GM21825 (cell line): ENCODE measurements at regions not wholly inside any gene's neighbourhood (a gene's known extent, or its start where the extent isn't known, plus 50 kb on each side); places are given as distances from the start of the nearest gene placed in this dataset.
"Not testable (repeated sequence)": the region's sequence is repeated elsewhere in the genome, so short reads cannot be mapped to it uniquely, and the experiment has no call there.

Experiments used
- ATAC-seq: cut with Tn5 transposase; IDR thresholded peaks from one replicate; pipeline ENCODE4 v1.9.1; 2021; ENCODE audit warnings: mild to moderate bottlenecking, moderate library complexity; ENCODE audit not compliant: unreplicated experiment

DNA sequence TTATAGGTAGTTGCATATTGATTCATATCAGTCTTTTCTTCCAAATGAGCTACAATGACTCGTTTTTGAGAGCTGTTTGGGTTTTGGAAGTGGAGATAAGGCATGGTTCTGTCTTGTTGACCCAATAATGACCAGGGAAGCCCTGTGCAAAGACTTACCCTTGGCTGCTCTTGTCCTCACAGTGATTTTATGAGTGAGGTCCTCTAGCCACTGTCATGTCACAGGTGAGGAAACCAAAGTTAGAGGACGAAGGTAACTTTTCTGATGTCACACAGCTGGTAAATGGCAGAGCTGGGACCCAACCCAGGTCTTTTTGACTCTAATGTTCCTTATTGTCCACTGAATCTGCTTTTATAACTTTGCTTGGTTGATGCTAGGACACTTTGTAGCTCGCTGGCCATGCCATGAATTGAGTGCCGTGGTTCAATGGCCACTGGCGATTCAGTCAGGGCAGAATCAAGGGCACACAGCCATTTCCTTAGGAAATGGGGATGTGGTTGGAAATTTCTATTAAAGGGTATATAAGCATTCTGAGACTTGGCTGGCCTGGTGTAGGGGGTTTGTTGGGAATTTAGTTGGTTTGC lies 249.1 kb downstream of the GOLGA6L6 start:
- ATAC-seq, result not testable (repeated sequence)

DNA sequence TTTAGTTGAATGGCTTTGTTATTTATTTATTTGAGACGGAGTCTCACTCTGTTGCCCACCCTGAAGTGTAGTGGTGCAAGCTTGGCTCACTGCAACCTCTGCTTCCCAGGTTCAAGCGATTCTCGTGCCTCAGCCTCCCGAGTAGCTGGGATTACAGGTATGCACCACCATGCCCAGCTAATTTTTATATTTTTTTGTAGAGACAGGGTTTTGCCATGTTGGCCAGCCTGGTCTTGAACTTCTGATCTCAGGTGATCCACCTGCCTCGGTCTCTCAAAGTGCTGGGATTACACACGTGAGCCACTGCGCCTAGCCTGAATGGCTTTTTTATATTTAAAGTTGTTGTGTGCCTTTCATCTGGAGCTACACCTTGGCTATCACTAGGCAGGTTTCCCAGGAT lies 250.0 kb downstream of the GOLGA6L6 start:
- ATAC-seq, result not testable (repeated sequence)

DNA sequence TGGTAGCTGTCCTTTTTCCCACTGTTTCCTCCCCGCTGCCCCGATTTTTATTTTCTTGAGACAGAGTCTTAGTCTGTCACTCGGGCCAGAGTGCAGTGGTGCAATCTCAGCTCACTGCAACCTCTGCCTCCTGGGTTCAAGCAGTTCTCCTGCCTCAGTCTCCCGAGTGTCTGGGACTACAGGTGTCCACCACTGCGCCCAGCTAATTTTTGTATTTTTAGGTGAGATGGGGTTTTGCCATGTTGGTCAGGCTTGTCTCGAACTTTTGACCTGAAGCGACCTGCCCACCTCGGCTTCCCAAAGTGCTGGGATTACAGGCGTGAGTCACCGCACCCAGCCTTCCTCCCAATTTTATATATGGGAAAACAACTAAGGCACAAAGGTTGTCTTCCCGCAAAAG lies 251.0 kb downstream of the GOLGA6L6 start:
- ATAC-seq, result not testable (repeated sequence)

DNA sequence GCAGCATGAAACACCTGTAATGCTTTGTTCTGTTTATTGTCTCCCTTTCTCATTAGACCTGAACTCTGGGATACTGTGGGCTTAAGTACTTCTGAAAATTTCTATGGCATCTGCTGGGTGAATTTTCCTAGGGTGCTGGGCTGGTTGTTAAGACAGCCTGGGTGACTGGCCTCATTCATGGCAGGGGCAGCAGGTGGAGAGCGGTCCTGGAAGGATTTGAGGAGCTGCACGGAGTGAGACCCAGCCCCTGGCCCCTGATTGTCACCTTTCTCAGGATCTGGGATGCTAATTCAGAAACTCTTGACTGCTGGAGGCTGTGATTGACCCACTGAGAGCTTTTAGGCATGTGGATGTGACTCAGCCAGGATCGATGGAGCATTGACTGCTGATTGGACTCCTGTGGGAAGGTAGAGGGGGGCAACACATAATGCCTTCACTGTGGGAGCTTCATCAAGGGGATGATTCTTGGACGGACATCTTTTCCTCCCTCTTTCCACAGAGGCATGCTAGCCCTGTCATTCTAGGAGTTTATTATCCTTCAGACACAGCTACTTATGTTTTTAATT lies 252.0 kb downstream of the GOLGA6L6 start:
- not testable (repeated sequence) for ATAC-seq

DNA sequence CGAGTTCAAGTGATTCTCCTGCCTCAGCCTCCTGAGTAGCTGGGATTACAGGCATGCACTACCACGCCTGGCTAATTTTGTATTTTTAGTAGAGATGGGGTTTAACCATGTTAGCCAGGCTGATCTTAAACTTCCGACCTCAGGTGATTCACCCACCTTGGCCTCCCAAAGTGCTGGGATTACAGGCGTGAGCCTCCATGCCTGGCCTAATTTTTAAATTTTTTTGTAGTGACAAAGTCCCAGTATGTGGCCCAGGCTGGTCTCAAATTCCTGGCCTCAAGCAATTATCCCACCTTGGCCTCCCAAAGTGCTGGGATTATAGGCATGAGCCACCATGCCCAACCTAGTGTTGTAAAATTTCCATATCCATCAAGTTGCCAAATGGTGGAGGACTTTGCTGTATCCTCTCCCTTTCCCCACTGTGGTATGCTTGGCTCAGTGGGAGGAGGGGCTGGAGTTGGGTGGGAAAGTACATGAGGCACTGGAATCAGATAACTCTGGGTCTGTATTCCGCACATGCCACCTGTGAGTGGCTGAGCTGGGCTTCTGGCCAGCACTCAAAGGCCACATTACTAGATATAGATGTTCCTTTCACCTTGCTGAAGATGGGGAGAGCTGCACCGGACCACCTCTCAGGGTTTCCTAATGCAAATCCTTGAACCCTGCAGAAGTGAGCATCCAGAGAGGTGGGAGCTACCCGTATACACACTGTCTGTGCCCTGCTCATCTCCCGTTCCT lies 252.6 kb downstream of the GOLGA6L6 start:
- not testable (repeated sequence) for ATAC-seq

DNA sequence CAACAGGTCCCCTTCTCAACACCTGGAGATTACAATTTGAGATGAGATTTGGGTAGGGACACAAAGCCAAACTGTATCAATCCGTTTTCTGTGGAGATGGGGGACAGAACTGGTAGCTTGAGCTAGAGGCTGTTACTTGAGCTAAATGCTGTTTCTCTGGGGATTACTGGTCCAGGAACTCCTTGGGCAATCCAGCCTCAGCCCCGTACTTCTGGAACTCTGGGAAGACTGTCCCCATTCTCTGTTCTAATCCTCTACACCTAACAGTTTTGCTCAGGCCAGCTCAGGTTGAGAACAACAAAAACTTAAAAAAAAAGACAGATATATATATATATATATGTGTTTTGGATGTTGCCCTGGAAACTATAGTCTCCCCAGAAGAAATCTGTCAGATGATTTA lies 255.0 kb downstream of the GOLGA6L6 start:
- not testable (repeated sequence) for ATAC-seq

DNA sequence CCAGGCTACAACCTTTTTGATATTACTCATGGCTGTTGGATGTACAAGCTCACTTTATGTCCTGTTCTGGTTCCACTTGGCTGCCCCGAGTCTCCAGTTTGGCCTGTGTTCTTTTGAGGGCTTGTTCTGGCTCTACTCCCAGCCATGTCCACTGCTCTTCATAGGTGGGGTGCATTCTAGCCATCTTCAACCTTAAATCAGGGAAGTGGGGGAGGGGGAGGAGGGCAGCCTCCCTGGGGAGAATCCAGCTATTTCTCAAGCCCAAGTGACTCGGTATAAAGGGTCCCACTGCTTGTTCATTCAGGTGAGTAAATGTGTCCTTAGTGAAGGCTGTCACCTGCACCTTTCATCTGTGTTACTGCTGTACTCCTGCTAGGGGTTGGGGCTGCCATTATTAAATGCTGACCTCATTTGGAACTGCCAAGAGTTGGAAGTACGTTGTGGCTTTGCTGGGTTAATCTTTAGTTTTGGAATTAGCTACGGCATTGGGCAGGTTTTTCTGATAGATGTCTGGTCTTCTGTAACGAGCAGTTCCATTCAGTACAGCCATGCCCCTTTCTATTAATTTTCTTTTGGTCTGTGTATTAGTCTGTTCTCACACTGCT lies 255.8 kb downstream of the GOLGA6L6 start:
- ATAC-seq, result not testable (repeated sequence)

DNA sequence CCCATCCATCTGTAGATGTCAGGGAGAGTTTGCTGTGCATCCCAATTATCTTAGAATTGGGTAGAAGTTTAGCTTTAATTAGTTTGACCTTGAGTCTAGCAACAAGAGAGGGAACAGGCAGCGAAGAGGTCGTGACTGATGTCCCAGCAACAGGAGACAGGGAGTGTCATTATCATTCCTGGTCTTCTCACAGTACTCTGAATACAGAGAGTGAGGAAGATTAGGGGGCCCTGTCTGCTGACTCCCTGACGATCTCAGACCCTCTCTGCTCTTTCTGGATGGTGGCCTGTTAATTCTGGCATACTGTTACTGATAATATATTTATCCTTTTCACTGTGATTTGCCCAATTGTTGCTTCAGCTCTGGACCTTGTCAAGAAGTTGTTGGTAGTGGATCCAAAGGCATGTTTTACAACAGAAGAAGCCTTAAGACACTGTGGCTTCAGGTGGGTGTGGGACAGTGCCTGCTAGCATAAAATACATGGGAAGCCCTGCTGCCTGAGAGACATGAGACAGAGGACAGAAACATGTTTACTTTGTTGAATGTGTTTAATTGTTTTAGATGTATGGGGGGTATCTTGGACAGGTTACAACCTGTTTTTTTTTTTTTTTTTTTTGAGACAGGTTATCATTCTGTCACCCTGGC lies 256.6 kb downstream of the GOLGA6L6 start:
- not testable (repeated sequence) for ATAC-seq

DNA sequence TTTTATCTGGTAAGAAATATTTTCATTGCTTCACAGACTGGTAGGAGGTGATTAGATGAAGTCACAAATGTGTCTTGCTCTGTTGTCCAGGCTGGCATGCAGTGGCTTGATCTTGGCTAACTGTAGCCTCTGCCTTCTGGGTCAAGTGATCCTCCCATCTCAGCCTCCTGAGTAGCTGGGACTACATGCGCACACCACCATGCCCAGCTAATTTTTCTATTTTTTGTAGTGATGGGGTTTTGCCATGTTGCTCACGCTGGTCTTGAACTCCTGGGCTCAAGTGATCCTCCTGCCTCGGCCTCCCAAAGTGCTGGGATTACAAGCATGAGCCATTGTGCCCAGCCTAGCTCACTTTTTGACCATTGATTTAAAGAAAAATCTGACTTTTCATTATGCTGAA lies 257.9 kb downstream of the GOLGA6L6 start:
- ATAC-seq, result not testable (repeated sequence)

DNA sequence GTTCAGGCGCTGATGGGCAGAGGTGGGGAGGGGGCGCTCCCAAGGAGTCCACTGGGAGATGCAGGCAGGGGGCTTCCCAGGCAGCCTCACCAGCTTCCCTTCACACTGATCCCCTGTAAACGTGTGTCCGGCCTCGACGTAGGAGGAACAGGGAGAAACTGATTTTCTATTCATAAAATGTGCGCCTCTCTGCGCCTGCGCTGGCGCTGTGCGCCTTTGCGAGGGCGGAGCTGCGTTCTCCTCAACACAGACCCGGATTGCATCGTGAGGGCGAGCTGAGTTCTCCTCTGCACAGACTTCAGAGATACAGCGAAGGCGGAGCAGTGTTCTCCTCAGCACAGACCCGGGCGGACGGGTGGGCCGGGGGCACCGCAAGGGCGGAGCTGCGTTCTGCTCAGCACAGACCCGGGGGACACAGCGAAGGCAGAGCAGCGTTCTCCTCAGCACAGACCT lies 259.1 kb downstream of the GOLGA6L6 start:
- ATAC-seq, result not testable (repeated sequence)

DNA sequence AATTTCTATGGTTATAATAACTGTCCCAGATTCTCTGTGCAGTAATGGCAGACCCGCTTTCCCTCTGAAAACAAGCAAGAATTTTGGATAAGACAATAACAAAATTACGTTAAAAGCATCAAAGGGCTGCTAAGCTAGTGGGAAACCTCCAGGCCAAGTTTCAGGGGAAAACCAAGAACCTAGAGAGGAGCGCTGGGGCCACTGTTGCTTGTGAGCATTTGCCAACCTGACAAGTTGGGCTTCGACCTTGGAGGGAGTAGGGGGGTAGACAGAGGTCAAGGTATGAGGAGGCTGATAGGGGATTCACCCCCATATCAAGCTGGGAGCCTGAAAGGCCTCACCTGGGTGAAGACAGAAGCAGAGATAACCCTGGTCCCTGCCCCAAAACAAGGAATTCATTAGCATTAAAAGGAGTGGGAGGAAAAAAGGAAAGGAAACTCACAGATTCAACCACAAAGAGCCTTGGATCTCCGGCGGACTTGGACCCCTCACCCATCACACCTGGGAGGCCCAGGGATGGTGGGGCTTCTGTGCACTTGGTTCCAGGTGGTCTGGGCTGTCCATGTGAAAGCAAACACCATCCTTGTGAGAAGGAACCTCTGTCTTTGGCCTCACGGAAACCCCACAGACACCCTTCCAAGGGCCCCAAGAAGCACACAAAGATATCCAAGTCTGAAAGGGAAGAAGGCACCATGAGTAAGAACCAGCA lies 259.9 kb downstream of the GOLGA6L6 start:
- ATAC-seq, result not testable (repeated sequence)

DNA sequence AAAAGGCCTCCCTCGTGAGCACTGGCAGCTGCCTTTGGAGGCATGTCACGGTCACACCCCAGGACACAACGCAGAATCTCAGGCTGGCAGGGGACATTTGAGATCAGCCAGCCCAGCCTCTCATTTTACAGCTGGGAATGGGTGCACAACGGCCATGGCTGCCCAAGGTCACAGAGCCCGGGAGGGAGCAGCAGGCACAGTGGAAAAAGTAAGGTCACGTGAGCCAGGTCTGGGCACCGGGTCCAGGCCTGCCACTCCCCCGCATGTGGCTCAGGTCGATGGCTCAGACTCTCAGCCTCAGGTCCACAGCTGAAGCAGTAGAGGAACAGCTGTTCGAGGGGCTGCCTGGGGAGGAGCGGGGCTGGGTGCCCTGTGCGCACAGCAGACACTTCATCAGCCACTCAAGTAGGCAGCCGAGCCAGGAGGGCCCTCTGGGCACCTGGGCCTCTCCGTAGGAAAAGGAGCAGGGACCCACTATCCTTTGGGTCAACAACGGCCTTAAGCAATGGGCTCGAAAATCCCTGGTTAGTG lies 260.6 kb downstream of the GOLGA6L6 start:
- no peak for ATAC-seq

DNA sequence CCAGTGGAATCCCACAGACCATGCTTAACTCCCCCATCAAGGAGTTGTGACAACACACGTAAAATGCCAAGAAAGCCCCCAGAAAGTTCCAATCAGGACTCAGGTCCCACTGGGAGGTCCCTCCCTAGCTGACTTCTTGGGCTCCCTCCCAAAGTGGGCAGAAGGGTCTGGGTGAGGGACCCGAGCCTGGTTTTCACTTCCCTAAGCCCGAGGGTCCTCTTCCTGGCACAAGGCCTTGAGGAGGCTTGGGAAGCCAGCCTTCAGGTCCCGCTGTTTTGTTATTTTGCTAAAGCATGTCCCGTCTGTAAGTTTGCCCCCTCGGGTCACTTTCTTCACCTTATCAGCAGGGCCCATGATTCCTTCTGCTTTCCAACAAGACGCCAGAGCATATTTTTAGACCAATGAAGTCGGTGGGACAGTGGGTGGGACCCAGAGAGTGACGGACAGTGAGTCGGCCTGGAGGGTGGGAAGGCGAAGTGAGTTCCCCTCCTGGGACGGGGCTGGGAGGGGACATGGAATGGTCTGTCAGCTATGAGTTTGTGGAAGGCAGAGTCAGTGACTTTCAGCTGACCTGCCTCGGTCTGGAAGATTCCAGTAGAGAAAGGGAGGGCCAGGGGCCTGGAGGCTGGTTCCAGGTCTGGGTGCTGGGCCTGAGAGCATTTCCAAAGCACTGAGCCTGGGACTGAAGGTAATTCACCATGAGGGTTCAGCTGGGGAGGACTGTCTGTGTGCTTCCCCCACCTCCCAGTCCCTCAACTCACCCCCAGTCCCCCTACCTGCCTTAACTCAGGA lies 261.3 kb downstream of the GOLGA6L6 start:
- ATAC-seq, result not testable (repeated sequence)

DNA sequence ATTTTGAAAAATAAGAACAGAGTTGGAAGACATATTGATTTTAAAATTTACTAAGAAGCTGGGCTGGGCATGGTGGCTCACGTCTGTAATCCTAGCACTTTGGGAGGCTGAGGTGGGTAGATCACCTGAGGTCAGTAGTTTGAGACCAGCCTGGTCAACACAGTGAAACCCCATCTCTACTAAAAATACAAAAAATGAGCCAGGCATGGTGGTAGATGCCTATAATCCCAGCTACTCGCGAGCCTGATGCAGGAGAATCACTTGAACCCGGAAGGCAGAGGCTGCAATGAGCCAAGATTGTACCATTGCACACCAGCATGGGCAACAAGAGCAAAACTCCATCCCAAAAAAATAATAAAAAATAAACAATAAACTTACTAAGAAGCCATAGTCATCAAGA lies 262.5 kb downstream of the GOLGA6L6 start:
- not testable (repeated sequence) for ATAC-seq

DNA sequence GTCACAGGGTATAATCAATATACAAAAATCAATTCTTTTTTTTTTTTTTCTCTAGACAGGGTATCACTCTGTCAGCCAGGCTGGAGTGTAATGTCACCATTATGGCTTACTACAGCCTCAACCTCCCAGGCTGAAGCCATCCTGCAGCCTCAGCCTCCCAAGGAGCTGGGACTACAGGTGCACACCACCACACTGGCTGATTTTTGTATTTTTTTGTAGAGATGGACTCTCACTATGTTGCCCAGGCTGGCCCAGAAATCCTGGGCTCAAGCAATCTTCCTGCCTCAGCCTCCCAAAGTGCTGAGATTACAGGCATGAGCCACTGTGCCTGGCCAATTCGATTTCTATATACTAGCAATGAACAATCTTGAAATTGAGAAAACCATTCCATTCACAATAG lies 263.2 kb downstream of the GOLGA6L6 start:
- not testable (repeated sequence) for ATAC-seq

DNA sequence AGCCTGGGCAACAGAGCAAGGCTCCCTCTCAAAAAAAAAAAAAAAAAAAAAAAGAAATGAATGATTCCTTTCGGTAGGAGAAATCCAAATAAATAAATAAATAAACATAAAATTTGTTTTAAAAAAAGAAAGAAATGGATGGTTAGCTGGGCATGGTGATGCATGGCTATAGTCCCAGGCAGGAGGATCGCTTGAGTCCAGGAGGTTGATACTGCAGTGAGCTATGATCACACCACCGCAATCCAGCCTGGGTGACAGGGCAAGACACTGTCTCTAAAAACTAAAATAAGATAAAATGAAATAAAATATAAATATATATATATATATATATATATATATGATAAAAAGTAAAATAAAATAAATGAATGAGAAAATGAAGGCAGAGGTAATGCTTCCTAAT lies 264.1 kb downstream of the GOLGA6L6 start:
- ATAC-seq, result not testable (repeated sequence)

DNA sequence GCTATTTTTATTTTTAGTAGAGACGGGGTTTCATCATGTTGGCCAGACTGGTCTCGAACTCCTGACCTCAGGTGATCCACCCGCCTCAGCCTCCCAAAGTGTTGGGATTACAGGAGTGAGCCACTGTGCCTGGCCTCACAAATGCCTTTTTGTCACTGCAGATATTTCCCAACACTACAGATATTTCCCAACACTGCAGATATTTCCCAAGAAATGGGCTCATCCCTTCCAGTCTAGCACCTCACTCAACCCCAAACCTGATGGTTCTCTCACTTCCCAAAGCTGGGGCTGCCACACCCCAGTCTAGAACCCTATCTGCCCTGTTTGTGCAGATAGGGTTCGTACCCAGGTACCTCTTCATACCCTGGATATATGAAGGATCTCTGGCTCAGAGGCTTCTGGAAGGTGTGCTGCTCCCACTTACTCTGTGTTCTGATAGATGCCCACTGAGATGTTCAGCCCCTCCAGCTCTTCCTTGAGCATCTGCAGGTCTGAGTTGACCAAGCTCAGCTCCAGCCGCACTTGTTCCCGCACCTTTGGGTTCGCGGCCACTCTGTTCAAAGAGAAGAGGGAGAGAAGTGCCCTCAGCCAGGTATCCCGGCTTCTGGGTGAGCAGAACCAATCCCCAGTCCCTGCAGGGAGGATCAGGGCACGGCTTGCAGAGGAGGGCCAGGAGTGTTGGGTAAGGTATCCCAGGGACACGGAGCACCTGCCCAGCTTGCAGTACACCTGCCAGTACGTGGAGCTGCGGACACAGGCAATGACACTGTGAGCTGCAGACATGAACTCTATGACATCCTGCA lies 265.1 kb downstream of the GOLGA6L6 start:
- ATAC-seq, result not testable (repeated sequence)

DNA sequence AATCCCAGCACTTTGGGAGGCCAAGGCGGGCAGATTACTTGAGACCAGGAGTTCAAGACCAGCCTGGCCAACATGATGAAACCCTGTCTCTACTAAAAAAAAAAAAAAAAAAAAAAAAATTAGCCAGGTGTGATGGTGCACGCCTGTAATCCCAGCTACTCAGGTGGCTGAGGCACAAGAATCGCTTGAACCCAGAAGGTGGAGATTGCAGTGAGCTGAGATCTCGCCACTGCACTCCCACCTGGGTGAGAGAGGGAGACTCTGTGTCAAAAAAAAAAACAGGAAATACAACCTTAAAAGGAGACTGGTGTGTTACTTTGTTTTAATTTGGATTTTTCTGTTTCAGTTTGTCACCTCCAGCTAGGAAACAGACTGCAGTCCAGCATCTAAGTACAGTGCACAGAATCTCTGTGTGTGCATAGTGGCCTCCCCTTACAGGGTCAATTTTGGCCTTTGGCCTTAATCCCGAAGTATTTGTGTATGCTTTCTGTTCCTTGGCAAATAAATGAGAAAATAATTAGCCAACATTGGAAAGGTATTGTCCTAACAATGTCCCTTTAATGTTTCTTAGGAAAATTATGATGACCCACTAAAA lies 266.1 kb downstream of the GOLGA6L6 start:
- ATAC-seq, result not testable (repeated sequence)
